Heart left ventricle (tissue), 13 donors: ENCODE measurements at regions not wholly inside any gene's neighbourhood (a gene's known extent, or its start where the extent isn't known, plus 50 kb on each side); places are given as distances from the start of the nearest gene placed in this dataset.

ENCODE experiments used
- POLR2A ChIP-seq, 2 donors: fragments of 450-650 bp; IDR thresholded peaks; one replicate each; pipeline ENCODE4 v1.6.1; 2017; ENCODE audit warnings: antibody characterized with exemption in 2 of 2, mild to moderate bottlenecking in 2 of 2, moderate library complexity in 2 of 2
- TF ChIP-seq, protein P1 (sequence below), 12 donors: fragments of 200-600 bp; sonication (generic) in 4 of 12; IDR thresholded peaks; one replicate each; pipeline versions ENCODE4 v1.5.0 to v1.8.0; 2018 to 2022; ENCODE audit warnings: antibody characterized with exemption in 12 of 12, mild to moderate bottlenecking in 5 of 12
- donor health status: ischemic (EF 13 %, LVEDD 7.1; RV severe dilation, severe dysfunction).
- donor health status: DM: no; HTN: yes; CAD: no.
- donor health status: DM: no; HTN: no; CAD: no.
- donor health status: ischemic (EF 25% LVEDD 6.9; RV normal size, moderate dysfunction).
- donor health status: ischemic (EF 25% LVEDD 5.7; RV mildly dilated, moderate dysfunction).
- donor health status: ischemic (EF 35%, LVEDD 5.7; RV mildly dilated, moderate dysfunction).
- donor health status: nonischemic (EF 11% LVEDD 7.7; RV severe dilation, severe dysfunction).
- donor health status: DM: yes; HTN: yes; CAD: no.
- donor health status: PGD.
- donor health status: ischemic (EF 29% LVEDD 5.4; RV normal size, mild dysfunction).
- donor health status: nonischemic (EF 23%, LVEDD 6.1; RV moderate dilation, normal function).

DNA sequence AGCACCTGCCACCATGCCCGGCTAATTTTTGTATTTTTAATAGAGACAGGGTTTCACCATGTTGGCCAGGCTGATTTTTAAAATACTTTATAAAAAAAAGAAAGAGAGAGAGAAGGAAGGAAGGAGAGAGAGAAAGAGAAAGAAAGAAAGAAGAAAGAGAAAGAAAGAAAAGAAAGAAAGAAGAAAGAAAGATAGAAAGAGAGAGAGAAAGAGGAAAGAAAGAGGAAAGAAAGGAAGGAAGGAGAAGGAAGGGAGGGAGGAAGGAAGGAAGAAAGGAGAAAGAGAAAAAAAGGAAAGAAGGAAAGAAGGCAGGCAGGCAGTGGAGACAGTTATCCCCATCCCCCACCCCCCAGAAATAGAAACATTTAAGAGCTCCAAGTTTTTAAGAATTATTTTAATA, 69.9 kb downstream of the TOMM20 start:
- no peak for TF ChIP-seq POLR2A (IDR thresholded peaks at IDR 0.05)
- TF ChIP-seq, protein P1, sequence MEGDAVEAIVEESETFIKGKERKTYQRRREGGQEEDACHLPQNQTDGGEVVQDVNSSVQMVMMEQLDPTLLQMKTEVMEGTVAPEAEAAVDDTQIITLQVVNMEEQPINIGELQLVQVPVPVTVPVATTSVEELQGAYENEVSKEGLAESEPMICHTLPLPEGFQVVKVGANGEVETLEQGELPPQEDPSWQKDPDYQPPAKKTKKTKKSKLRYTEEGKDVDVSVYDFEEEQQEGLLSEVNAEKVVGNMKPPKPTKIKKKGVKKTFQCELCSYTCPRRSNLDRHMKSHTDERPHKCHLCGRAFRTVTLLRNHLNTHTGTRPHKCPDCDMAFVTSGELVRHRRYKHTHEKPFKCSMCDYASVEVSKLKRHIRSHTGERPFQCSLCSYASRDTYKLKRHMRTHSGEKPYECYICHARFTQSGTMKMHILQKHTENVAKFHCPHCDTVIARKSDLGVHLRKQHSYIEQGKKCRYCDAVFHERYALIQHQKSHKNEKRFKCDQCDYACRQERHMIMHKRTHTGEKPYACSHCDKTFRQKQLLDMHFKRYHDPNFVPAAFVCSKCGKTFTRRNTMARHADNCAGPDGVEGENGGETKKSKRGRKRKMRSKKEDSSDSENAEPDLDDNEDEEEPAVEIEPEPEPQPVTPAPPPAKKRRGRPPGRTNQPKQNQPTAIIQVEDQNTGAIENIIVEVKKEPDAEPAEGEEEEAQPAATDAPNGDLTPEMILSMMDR (IDR thresholded peaks at IDR 0.05): no peak
